ENCODE measurements at regions not wholly inside any gene's neighbourhood (a gene's known extent, or its start where the extent isn't known, plus 50 kb on each side); places are given as distances from the start of the nearest gene placed in this dataset.
"Not testable (repeated sequence)": the region's sequence is repeated elsewhere in the genome, so short reads cannot be mapped to it uniquely, and the experiment has no call there.

- DNase-seq: no peak
Observed at GRCh38 chr5:176144508-176144907, 93.7 kb upstream of the SIMC1 start.

GRCh38 chr5:176149948-176150347, 88.3 kb upstream of the SIMC1 start:
- not testable (repeated sequence) for DNase-seq

GRCh38 chr5:176151281-176151680, 86.9 kb upstream of the SIMC1 start:
- DNase-seq: no peak

- no peak for DNase-seq
Observed at GRCh38 chr5:176152191-176152929, 85.9 kb upstream of the SIMC1 start.

GRCh38 chr5:176152930-176153311, 85.3 kb upstream of the SIMC1 start:
- no peak for DNase-seq

- no peak for DNase-seq
Observed at GRCh38 chr5:176153741-176154140, 84.5 kb upstream of the SIMC1 start.

- no peak for DNase-seq
Observed at GRCh38 chr5:176154821-176155220, 83.4 kb upstream of the SIMC1 start.

GRCh38 chr5:176155922-176156359, 82.3 kb upstream of the SIMC1 start:
- DNase-seq: no peak

- DNase-seq: no peak
Observed at GRCh38 chr5:176157656-176158055, 80.6 kb upstream of the SIMC1 start.

- DNase-seq: no peak
Observed at GRCh38 chr5:176161431-176161830, 76.8 kb upstream of the SIMC1 start.

- DNase-seq: no peak
Observed at GRCh38 chr5:176162198-176162597, 76.0 kb upstream of the SIMC1 start.

GRCh38 chr5:176162888-176163287, 75.3 kb upstream of the SIMC1 start:
- no peak for DNase-seq

GRCh38 chr5:176166427-176166826, 71.8 kb upstream of the SIMC1 start:
- DNase-seq: no peak

- DNase-seq: no peak
Observed at GRCh38 chr5:176167800-176168199, 70.4 kb upstream of the SIMC1 start.

GRCh38 chr5:176169393-176170063, 68.7 kb upstream of the SIMC1 start:
- DNase-seq: no peak

GRCh38 chr5:176170084-176170483, 68.1 kb upstream of the SIMC1 start:
- DNase-seq: no peak

GRCh38 chr5:176171171-176171760, 67.0 kb upstream of the SIMC1 start:
- DNase-seq: no peak

- no peak for DNase-seq
Observed at GRCh38 chr5:176172246-176172645, 66.0 kb upstream of the SIMC1 start.

GRCh38 chr5:176173647-176174046, 64.6 kb upstream of the SIMC1 start:
- no peak for DNase-seq

GRCh38 chr5:176174345-176175025, 63.7 kb upstream of the SIMC1 start:
- no peak for DNase-seq

- DNase-seq: no peak
Observed at GRCh38 chr5:176175101-176175852, 62.9 kb upstream of the SIMC1 start.

GRCh38 chr5:176176231-176176630, 62.0 kb upstream of the SIMC1 start:
- no peak for DNase-seq

- no peak for DNase-seq
Observed at GRCh38 chr5:176178789-176179188, 59.4 kb upstream of the SIMC1 start.

Measured in T-helper 1 cell (primary cell).